Astrocyte (in vitro differentiated cells and primary cell): ENCODE measurements at regions not wholly inside any gene's neighbourhood (a gene's known extent, or its start where the extent isn't known, plus 50 kb on each side); places are given as distances from the start of the nearest gene placed in this dataset.

Source experiments
- EZH2 ChIP-seq: IDR thresholded peaks from 2 replicates; pipeline ENCODE4 v1.6.1; 2012; ENCODE audit warnings: mild to moderate bottlenecking, low read length, inconsistent platforms; ENCODE audit not compliant: insufficient read depth
- TF ChIP-seq, protein P1 (sequence below): IDR thresholded peaks from 2 replicates; pipeline ENCODE4 v1.5.1; 2011; ENCODE audit warnings: low read depth, mild to moderate bottlenecking, inconsistent platforms, low read length, moderate library complexity; ENCODE audit not compliant: insufficient read depth

DNA sequence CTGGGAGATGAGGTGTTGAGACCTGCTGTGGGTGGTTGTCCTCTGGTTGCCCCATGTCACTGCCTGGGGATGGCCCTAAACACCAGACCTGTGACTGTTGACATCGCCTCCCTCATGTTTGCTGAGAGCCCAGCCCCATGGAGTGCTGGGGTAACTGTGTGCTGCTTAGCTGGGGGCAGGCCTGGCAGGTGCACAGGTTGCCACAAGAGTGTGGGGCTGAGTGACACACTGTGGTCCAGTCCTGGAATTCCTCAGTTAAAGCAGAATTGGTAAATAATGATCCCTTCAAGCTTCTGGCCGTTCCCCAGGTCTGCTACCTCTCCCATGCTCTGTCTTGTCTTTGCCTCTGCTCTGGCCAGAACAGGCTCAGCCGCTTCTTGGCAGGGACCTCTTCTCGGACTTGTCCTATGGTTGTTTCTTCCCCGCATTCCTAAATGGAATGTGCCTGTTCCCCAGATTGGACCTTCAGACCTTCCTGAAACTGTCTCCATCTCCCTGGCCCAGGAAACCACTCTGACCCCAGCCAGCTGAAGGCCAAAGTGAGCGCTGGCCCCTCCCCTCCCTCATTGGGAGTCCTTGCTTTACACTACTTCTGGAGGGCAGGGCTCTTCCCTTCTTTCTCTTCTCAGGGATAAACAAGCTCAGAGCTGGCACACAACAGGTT, 61.2 kb upstream of the PITX1 start:
- TF ChIP-seq, protein P1, sequence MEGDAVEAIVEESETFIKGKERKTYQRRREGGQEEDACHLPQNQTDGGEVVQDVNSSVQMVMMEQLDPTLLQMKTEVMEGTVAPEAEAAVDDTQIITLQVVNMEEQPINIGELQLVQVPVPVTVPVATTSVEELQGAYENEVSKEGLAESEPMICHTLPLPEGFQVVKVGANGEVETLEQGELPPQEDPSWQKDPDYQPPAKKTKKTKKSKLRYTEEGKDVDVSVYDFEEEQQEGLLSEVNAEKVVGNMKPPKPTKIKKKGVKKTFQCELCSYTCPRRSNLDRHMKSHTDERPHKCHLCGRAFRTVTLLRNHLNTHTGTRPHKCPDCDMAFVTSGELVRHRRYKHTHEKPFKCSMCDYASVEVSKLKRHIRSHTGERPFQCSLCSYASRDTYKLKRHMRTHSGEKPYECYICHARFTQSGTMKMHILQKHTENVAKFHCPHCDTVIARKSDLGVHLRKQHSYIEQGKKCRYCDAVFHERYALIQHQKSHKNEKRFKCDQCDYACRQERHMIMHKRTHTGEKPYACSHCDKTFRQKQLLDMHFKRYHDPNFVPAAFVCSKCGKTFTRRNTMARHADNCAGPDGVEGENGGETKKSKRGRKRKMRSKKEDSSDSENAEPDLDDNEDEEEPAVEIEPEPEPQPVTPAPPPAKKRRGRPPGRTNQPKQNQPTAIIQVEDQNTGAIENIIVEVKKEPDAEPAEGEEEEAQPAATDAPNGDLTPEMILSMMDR = no peak
- no peak for TF ChIP-seq EZH2
